ENCODE measurements at regions not wholly inside any gene's neighbourhood (a gene's known extent, or its start where the extent isn't known, plus 50 kb on each side); places are given as distances from the start of the nearest gene placed in this dataset.

DNA sequence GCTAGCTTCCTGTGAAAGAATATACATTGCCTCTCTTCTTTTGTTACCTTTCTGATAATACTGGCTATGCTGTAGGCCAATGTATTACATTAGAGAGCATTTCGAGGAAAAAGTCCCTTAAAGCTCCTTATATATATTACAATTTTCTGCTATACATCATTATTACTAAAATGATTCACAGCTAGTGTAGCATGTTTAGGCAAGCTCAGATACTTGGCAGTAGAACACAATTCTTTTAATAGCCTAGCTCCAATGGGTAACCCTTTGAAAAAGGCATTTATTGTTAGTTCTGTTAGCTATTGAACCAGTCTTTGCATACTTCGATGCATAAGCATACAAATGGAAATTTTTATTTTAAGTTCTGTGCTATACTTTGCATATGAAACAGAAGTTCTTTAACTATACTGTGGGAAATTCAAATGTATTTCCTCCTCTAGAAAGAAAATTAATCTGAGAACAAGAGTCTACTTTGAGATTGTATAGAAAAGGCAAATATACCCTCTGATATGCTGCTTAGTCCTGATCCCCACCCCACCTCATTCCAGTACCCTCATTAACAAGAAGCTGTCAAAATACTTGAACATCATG, 55.6 kb upstream of the SKAP2 start:
- no peaks in the 10 kb centered on the region for H3K36me3 Mint-ChIP-seq (ENCODE audit: low read depth)
- H3K4me1 ChIP-seq (ENCODE audit: control insufficient read depth, insufficient read depth, low read length): no peaks in the 10 kb centered on the region
- no peaks in the 10 kb centered on the region for H3K27me3 ChIP-seq (ENCODE audit: control insufficient read depth, insufficient read depth, low read length, poor library complexity, severe bottlenecking)
- no peak overlapping the region for H3K9ac ChIP-seq (ENCODE audit: extremely low read depth, low read length, poor library complexity, severe bottlenecking)
- H3K4me3 ChIP-seq (ENCODE audit: low read length): no peak overlapping the region
- H3K9me3 ChIP-seq (ENCODE audit: control insufficient read depth, low read length): no peaks in the 10 kb centered on the region
- no peak overlapping the region for H3K27ac ChIP-seq (ENCODE audit: low read depth, low read length)
- no peak overlapping the region for H3K4me3 Mint-ChIP-seq
- peaks cover 3% of the 10 kb centered on the region for H3K27me3 Mint-ChIP-seq (ENCODE audit: insufficient read depth)
- H3K36me3 ChIP-seq (ENCODE audit: control insufficient read depth, insufficient read depth, low read length): no peaks in the 10 kb centered on the region
- no peaks in the 10 kb centered on the region for H3K9me3 Mint-ChIP-seq
- WGBS, 2 experiments (ENCODE audit: insufficient coverage in 1 of 2, insufficient read length in 1 of 2): 77% methylated on average over 2 of the region's 2 CpGs; no CpG with 5 or more reads in 1 of the 2 experiments
- no peak overlapping the region for H3K27ac Mint-ChIP-seq
- TF ChIP-seq, protein P1, sequence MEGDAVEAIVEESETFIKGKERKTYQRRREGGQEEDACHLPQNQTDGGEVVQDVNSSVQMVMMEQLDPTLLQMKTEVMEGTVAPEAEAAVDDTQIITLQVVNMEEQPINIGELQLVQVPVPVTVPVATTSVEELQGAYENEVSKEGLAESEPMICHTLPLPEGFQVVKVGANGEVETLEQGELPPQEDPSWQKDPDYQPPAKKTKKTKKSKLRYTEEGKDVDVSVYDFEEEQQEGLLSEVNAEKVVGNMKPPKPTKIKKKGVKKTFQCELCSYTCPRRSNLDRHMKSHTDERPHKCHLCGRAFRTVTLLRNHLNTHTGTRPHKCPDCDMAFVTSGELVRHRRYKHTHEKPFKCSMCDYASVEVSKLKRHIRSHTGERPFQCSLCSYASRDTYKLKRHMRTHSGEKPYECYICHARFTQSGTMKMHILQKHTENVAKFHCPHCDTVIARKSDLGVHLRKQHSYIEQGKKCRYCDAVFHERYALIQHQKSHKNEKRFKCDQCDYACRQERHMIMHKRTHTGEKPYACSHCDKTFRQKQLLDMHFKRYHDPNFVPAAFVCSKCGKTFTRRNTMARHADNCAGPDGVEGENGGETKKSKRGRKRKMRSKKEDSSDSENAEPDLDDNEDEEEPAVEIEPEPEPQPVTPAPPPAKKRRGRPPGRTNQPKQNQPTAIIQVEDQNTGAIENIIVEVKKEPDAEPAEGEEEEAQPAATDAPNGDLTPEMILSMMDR (conservative IDR thresholded peaks at IDR 0.05): no peak
- no peak for DNase-seq
- no peaks in the 10 kb centered on the region for H3K4me1 Mint-ChIP-seq

DNA sequence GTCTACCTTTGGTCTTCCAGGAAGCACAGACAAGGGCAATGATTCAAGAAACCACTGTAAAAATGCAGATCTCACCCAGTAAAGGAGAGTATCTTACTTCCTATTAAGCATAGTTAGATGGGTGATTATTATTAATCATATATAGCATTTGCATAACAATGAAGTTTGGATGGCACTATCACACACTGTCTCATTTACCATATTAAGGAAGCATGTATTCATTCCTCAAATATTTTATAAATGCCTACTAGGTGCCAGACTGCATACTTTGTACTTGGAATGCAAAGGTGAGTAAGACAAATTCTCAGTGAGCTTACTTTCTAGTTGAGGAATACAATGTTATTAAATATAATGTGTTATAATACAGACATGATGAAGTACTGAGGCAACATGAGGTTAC, 53.9 kb upstream of the SKAP2 start:
- no peak overlapping the region for H3K27ac ChIP-seq (ENCODE audit: low read depth, low read length)
- Mint-ChIP-seq H3K9me3 (no peaks in the 10 kb centered on the region), H3K27me3 (ENCODE audit: insufficient read depth) (peaks cover 3% of the 10 kb centered on the region), H3K4me3 (no peak overlapping the region), H3K27ac (no peak overlapping the region), H3K4me1 (no peaks in the 10 kb centered on the region), H3K36me3 (ENCODE audit: low read depth) (no peaks in the 10 kb centered on the region)
- H3K4me3 ChIP-seq (ENCODE audit: low read length): no peak overlapping the region
- TF ChIP-seq, protein P1 (conservative IDR thresholded peaks at IDR 0.05): no peak
- no peak overlapping the region for H3K9ac ChIP-seq (ENCODE audit: extremely low read depth, low read length, poor library complexity, severe bottlenecking)
- H3K9me3 ChIP-seq (ENCODE audit: control insufficient read depth, low read length): no peaks in the 10 kb centered on the region
- H3K4me1 ChIP-seq (ENCODE audit: control insufficient read depth, insufficient read depth, low read length): no peaks in the 10 kb centered on the region
- DNase-seq: no peak
- no peaks in the 10 kb centered on the region for H3K27me3 ChIP-seq (ENCODE audit: control insufficient read depth, insufficient read depth, low read length, poor library complexity, severe bottlenecking)
- H3K36me3 ChIP-seq (ENCODE audit: control insufficient read depth, insufficient read depth, low read length): no peaks in the 10 kb centered on the region

DNA sequence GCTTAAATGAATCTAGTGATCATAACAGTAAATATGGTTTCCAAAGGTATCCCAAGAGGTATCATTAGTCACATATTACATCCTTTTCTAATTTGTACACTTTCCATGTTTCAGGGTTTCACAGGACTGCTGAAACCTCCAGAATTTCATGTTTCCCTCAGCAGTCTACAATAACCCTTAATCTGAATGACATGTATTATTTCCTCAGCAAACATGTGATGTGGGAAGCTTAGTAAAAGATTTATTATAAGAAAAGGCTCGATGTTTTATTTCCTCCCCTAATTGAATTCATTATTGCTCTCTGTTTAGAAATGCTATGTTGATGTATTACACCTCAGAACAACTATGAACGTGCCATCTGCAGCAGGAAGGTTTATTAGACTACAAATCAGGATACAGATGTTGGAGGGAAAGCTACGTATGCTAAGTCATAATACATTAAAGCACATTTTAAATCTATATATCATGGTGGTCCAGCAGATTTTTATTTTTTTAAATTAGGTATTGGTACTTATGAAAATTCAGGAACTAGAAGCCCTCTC, 52.5 kb upstream of the SKAP2 start:
- H3K4me1 Mint-ChIP-seq: no peaks in the 10 kb centered on the region
- no peaks in the 10 kb centered on the region for H3K9me3 Mint-ChIP-seq
- Histone ChIP-seq H3K27me3 (ENCODE audit: control insufficient read depth, insufficient read depth, low read length, poor library complexity, severe bottlenecking) (no peaks in the 10 kb centered on the region), H3K9me3 (ENCODE audit: control insufficient read depth, low read length) (no peaks in the 10 kb centered on the region), H3K36me3 (ENCODE audit: control insufficient read depth, insufficient read depth, low read length) (no peaks in the 10 kb centered on the region), H3K4me1 (ENCODE audit: control insufficient read depth, insufficient read depth, low read length) (no peaks in the 10 kb centered on the region), H3K27ac (ENCODE audit: low read depth, low read length) (no peak overlapping the region), H3K9ac (ENCODE audit: extremely low read depth, low read length, poor library complexity, severe bottlenecking) (no peak overlapping the region), H3K4me3 (ENCODE audit: low read length) (no peak overlapping the region)
- no peak for DNase-seq
- peaks cover 3% of the 10 kb centered on the region for H3K27me3 Mint-ChIP-seq (ENCODE audit: insufficient read depth)
- H3K27ac Mint-ChIP-seq: no peak overlapping the region
- TF ChIP-seq, protein P1 (conservative IDR thresholded peaks at IDR 0.05): no peak
- WGBS, 2 experiments (ENCODE audit: insufficient coverage in 1 of 2, insufficient read length in 1 of 2): 83 to 100% methylated on average over 1 of the region's 3 CpGs
- no peaks in the 10 kb centered on the region for H3K36me3 Mint-ChIP-seq (ENCODE audit: low read depth)
- no peak overlapping the region for H3K4me3 Mint-ChIP-seq
